ENCODE measurements at regions not wholly inside any gene's neighbourhood (a gene's known extent, or its start where the extent isn't known, plus 50 kb on each side); places are given as distances from the start of the nearest gene placed in this dataset.

DNA sequence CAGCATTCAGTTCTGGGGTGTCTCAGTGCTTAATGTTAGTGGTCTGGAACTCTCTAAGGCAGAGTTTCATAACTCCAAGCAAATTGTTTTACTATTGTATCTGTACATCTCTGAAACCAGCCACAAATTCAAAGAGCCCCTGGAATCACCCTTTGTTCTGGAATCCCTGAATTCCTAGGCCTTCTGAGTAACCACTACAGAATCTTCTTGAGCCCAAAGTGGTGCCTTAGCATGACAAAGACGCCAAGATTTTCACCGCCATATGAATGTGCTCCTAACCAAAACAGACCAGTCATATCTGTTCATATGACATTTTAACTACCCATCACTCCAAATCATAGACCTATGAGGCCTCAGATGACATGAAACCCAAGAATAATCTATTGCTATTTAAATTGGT lies 668.1 kb downstream of the EPHA4 start:
- TF ChIP-seq MAZ (IDR thresholded peaks at IDR 0.05; ENCODE audit: borderline replicate concordance, low read depth, low read length) (no peak), MAZ (CRISPR knock-in tag; IDR thresholded peaks at IDR 0.05; ENCODE audit: low read depth) (no peak), ZZZ3 (CRISPR knock-in tag; IDR thresholded peaks at IDR 0.05; ENCODE audit: borderline replicate concordance) (no peak), NONO (IDR thresholded peaks at IDR 0.05) (no peak), NONO (CRISPR knock-in tag; conservative IDR thresholded peaks at IDR 0.05) (no peak)
- TF ChIP-seq, protein P1, sequence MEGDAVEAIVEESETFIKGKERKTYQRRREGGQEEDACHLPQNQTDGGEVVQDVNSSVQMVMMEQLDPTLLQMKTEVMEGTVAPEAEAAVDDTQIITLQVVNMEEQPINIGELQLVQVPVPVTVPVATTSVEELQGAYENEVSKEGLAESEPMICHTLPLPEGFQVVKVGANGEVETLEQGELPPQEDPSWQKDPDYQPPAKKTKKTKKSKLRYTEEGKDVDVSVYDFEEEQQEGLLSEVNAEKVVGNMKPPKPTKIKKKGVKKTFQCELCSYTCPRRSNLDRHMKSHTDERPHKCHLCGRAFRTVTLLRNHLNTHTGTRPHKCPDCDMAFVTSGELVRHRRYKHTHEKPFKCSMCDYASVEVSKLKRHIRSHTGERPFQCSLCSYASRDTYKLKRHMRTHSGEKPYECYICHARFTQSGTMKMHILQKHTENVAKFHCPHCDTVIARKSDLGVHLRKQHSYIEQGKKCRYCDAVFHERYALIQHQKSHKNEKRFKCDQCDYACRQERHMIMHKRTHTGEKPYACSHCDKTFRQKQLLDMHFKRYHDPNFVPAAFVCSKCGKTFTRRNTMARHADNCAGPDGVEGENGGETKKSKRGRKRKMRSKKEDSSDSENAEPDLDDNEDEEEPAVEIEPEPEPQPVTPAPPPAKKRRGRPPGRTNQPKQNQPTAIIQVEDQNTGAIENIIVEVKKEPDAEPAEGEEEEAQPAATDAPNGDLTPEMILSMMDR (CRISPR knock-in tag; IDR thresholded peaks at IDR 0.05): no peak
